IMR-90 (cell line): ENCODE measurements at regions not wholly inside any gene's neighbourhood (a gene's known extent, or its start where the extent isn't known, plus 50 kb on each side); places are given as distances from the start of the nearest gene placed in this dataset.

Experiments used
- ATAC-seq: fragments of 200-7000 bp; cut with Tn5 transposase; 2 replicates; pipeline ENCODE4 v1.9.1; 2020; ENCODE audit warnings: low read depth, mild to moderate bottlenecking, moderate library complexity
- BruUV-seq: library from RNA; stranded (reverse); fragments of 400-500 nt; replicated peaks from 2 replicates; lab custom pipeline; 2021; lab: Mats Ljungman, UMichigan
- CTCF ChIA-PET: fragments of 300-600 bp; formaldehyde crosslinking; extraction: SDS; loops from one replicate; lab custom pipeline; 2021; ENCODE audit warnings: antibody characterized with exemption; lab: Yijun Ruan, JAX
- POLR2A ChIA-PET: fragments of 300-600 bp; sonication (Branson Sonifier 250); formaldehyde crosslinking; loops from one replicate; lab custom pipeline; 2022; ENCODE audit warnings: antibody characterized with exemption; ENCODE audit not compliant: unreplicated experiment; lab: Charles Lee
- DNase-seq: peaks from one replicate; pipeline ENCODE4 v3.0.0; 2013
- H2AFZ ChIP-seq: replicated peaks from 2 replicates; pipeline ENCODE3; 2013; ENCODE audit warnings: low read length, mild to moderate bottlenecking; ENCODE audit not compliant: poor library complexity
- H2AK5ac ChIP-seq: 2 replicates; pipeline ENCODE4 v1.6.1; 2013; ENCODE audit warnings: low read depth, low read length, inconsistent platforms
- H2AK9ac ChIP-seq: replicated peaks from 2 replicates; pipeline ENCODE3; 2013; ENCODE audit warnings: mild to moderate bottlenecking, low read depth, low read length, moderate library complexity; ENCODE audit not compliant: poor library complexity
- H2BK120ac ChIP-seq: 2 replicates; pipeline ENCODE4 v1.6.1; 2013; ENCODE audit warnings: low read depth, low read length, inconsistent platforms
- H2BK15ac ChIP-seq: 3 replicates; pipeline ENCODE4 v1.6.1; 2013; ENCODE audit warnings: low read depth, low read length, inconsistent platforms
- H2BK20ac ChIP-seq: 2 replicates; pipeline ENCODE4 v1.6.1; 2013; ENCODE audit warnings: low read depth, mild to moderate bottlenecking, inconsistent platforms, low read length, moderate library complexity
- H2BK5ac ChIP-seq: 2 replicates; pipeline ENCODE4 v1.6.1; 2013; ENCODE audit warnings: mild to moderate bottlenecking, low read depth, low read length, inconsistent platforms; ENCODE audit not compliant: poor library complexity, severe bottlenecking
- H3K14ac ChIP-seq: replicated peaks from 2 replicates; pipeline ENCODE4 v1.6.1; 2013; ENCODE audit warnings: low read depth, low read length, inconsistent platforms
- H3K18ac ChIP-seq: 2 replicates; pipeline ENCODE4 v1.6.1; 2013; ENCODE audit warnings: low read depth, low read length, control low read depth
- H3K23ac ChIP-seq: 2 replicates; pipeline ENCODE4 v1.6.1; 2013; ENCODE audit warnings: low read depth, low read length, inconsistent platforms
- H3K27ac ChIP-seq: 2 replicates; pipeline ENCODE4 v1.5.1; 2013; ENCODE audit warnings: mild to moderate bottlenecking, control low read depth, low read length; ENCODE audit not compliant: insufficient read depth
- H3K27me3 ChIP-seq: 2 replicates; pipeline ENCODE4 v1.6.1; 2013; ENCODE audit warnings: low read length; ENCODE audit not compliant: control insufficient read depth, insufficient read depth
- H3K36me3 ChIP-seq: 2 replicates; pipeline ENCODE4 v1.6.1; 2013; ENCODE audit warnings: low read length, mixed read lengths; ENCODE audit not compliant: control insufficient read depth, insufficient read depth
- H3K4ac ChIP-seq: 2 replicates; pipeline ENCODE4 v1.6.1; 2013; ENCODE audit warnings: low read depth, low read length, inconsistent platforms
- H3K4me1 ChIP-seq: 2 replicates; pipeline ENCODE4 v1.6.1; 2013; ENCODE audit warnings: low read length, mixed read lengths; ENCODE audit not compliant: control insufficient read depth, insufficient read depth
- H3K4me2 ChIP-seq: 2 replicates; pipeline ENCODE4 v1.6.1; 2013; ENCODE audit warnings: low read depth, mild to moderate bottlenecking, control low read depth, low read length, moderate library complexity
- H3K4me3 ChIP-seq: 2 replicates; pipeline ENCODE4 v1.5.1; 2013; ENCODE audit warnings: low read depth, mild to moderate bottlenecking, control low read depth, low read length, moderate library complexity; ENCODE audit not compliant: insufficient read depth
- H3K56ac ChIP-seq: 2 replicates; pipeline ENCODE4 v1.6.1; 2013; ENCODE audit warnings: low read length, inconsistent platforms; ENCODE audit not compliant: insufficient read depth; ENCODE audit errors: extremely low read depth
- H3K79me1 ChIP-seq, 2 experiments: 2 replicates each; pipeline ENCODE4 v1.6.1; 2013; ENCODE audit warnings: low read length in 2 of 2, inconsistent platforms in 1 of 2, low read depth in 1 of 2
- H3K9ac ChIP-seq: 2 replicates; pipeline ENCODE4 v1.6.1; 2013; ENCODE audit warnings: low read depth, low read length, control low read depth
- H3K9me1 ChIP-seq: 2 replicates; pipeline ENCODE4 v1.6.1; 2013; ENCODE audit warnings: low read length, inconsistent platforms; ENCODE audit not compliant: insufficient read depth
- H3K9me3 ChIP-seq: 2 replicates; pipeline ENCODE4 v1.6.1; 2013; ENCODE audit warnings: low read length; ENCODE audit not compliant: control insufficient read depth, insufficient read depth
- H4K20me1 ChIP-seq: 2 replicates; pipeline ENCODE4 v1.6.1; 2013; ENCODE audit warnings: low read length, inconsistent platforms; ENCODE audit not compliant: insufficient read depth
- H4K5ac ChIP-seq: 2 replicates; pipeline ENCODE4 v1.6.1; 2013; ENCODE audit warnings: mild to moderate bottlenecking, low read depth, low read length, control low read depth
- H4K8ac ChIP-seq, 2 experiments: 2 replicates each; pipeline ENCODE4 v1.6.1; 2013; ENCODE audit warnings: low read depth in 2 of 2, low read length in 2 of 2, control low read depth in 1 of 2, inconsistent platforms in 1 of 2
- H4K91ac ChIP-seq: 2 replicates; pipeline ENCODE4 v1.6.1; 2013; ENCODE audit warnings: low read depth, low read length, inconsistent platforms; ENCODE audit not compliant: insufficient read depth
- CHD1 ChIP-seq: IDR thresholded peaks from 2 replicates; pipeline ENCODE4 v1.6.1; 2012; ENCODE audit warnings: low read depth, low read length, improper control_type of control experiment
- FOS ChIP-seq: fragments of 150-350 bp; IDR thresholded peaks from 2 replicates; pipeline ENCODE4 v1.6.1; 2016; ENCODE audit warnings: low read depth, low read length
- MAFK ChIP-seq: IDR thresholded peaks from 2 replicates; pipeline ENCODE4 v1.6.1; 2012; ENCODE audit warnings: low read depth, low read length, improper control_type of control experiment
- MXI1 ChIP-seq: IDR thresholded peaks from 2 replicates; pipeline ENCODE4 v1.6.1; 2012; ENCODE audit warnings: low read depth, mild to moderate bottlenecking, low read length, moderate library complexity, borderline replicate concordance
- NFE2L2 ChIP-seq: fragments of 150-350 bp; IDR thresholded peaks from 2 replicates; pipeline ENCODE4 v1.6.1; 2016; ENCODE audit warnings: low read depth, mild to moderate bottlenecking, low read length
- POLR2A ChIP-seq: IDR thresholded peaks from 2 replicates; pipeline ENCODE4 v1.6.1; 2012; ENCODE audit warnings: mild to moderate bottlenecking, low read depth, low read length
- RAD21 ChIP-seq: IDR thresholded peaks from 2 replicates; pipeline ENCODE4 v1.6.1; 2012; ENCODE audit warnings: low read length, improper control_type of control experiment
- RFX5 ChIP-seq: IDR thresholded peaks from 2 replicates; pipeline ENCODE4 v1.8.0; 2012; ENCODE audit warnings: low read depth, mild to moderate bottlenecking, low read length, moderate library complexity
- WGBS, 2 experiments: methylation state at CpG; one replicate each; pipeline versions ENCODE4 v1.1.5 to v1.1.7; 2013; ENCODE audit warnings: missing lambda C conversion rate in 2 of 2; ENCODE audit not compliant: insufficient read length in 1 of 2; ENCODE audit errors: extremely low coverage in 2 of 2; 5-methylcytosine and 5-hydroxymethylcytosine counted together
- dilution Hi-C: fragments of 300-500 bp; cut with HindIII; formaldehyde crosslinking; loops from one replicate; pipeline ENCODE4 v1.14.3; 2018; ENCODE audit warnings: low sequenced_read_pairs; ENCODE audit not compliant: unreplicated experiment
- in situ Hi-C: fragments of 300-500 bp; cut with MboI; formaldehyde crosslinking; loops from 3 replicates; pipeline ENCODE4 v1.14.3; 2019; ENCODE audit warnings: low sequenced_read_pairs, inconsistent platforms, mixed read lengths
- intact Hi-C: fragments of 100-400 bp; cut with micrococcal nuclease; formaldehyde crosslinking; loops from 2 replicates; pipeline ENCODE4 v1.10.0; 2022
- TF ChIP-seq, protein P1 (sequence below): fragments of 150-350 bp; IDR thresholded peaks from 2 replicates; pipeline ENCODE4 v1.6.1; 2017; ENCODE audit warnings: mild to moderate bottlenecking, antibody characterized with exemption, low read length, low read depth
- TF ChIP-seq, protein P2 (sequence below): conservative IDR thresholded peaks from 2 replicates; pipeline ENCODE4 v1.5.1; 2012; ENCODE audit warnings: mild to moderate bottlenecking, low read depth, low read length, improper control_type of control experiment
- TF ChIP-seq, protein P3 (sequence below): fragments of 150-350 bp; IDR thresholded peaks from 2 replicates; pipeline ENCODE4 v1.6.1; 2016; ENCODE audit warnings: low read depth, mild to moderate bottlenecking, low read length, moderate library complexity, borderline replicate concordance

DNA sequence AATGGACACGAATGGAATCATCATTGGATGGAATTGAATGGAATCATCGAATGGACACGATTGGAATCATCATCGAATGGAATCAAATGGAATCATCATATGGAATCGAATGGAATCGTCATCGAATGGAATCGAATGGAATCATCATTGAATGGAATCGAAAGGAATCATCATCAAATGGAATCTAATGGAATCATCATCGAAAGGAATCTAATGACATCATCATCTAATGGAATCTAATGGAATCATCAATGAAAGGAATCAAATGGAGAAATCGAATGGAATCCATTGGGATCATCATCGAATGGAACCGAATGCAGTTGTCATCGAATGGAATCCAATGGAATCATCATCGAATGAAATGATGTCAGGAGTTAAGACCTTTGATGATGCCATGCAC is 154.9 kb downstream of the SHCBP1 start:
- Histone ChIP-seq H3K14ac (no peak overlapping the region), H3K4me1 (no peaks in the 10 kb centered on the region), H4K5ac (no peak overlapping the region), H3K79me1 (no peaks in the 10 kb centered on the region), H3K27me3 (no peaks in the 10 kb centered on the region), H2BK20ac (no peak overlapping the region), H3K23ac (no peak overlapping the region), H3K9ac (no peak overlapping the region), H3K36me3 (no peaks in the 10 kb centered on the region), H4K20me1 (no peaks in the 10 kb centered on the region), H3K4me3 (no peak overlapping the region), H3K4me2 (no peak overlapping the region), H3K27ac (no peak overlapping the region), H4K91ac (no peak overlapping the region), H3K9me3 (peaks cover 2% of the 10 kb centered on the region; the same call in 1 of the 2 replicates), H3K9me1 (no peaks in the 10 kb centered on the region), H2AFZ (no peak overlapping the region), H2AK9ac (no peak overlapping the region), H3K4ac (no peak overlapping the region), H2BK15ac (no peak overlapping the region), H3K56ac (no peak overlapping the region), H4K8ac (no peak overlapping the region), H2BK5ac (no peak overlapping the region), H2AK5ac (no peak overlapping the region), H3K18ac (no peak overlapping the region), H2BK120ac (no peak overlapping the region)
- POLR2A ChIA-PET = no interaction called here
- DNase-seq (no peak), ATAC-seq (no peak)
- TF ChIP-seq, protein P1, sequence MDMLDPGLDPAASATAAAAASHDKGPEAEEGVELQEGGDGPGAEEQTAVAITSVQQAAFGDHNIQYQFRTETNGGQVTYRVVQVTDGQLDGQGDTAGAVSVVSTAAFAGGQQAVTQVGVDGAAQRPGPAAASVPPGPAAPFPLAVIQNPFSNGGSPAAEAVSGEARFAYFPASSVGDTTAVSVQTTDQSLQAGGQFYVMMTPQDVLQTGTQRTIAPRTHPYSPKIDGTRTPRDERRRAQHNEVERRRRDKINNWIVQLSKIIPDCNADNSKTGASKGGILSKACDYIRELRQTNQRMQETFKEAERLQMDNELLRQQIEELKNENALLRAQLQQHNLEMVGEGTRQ = no peak
- TF ChIP-seq CHD1 = no peak
- TF ChIP-seq POLR2A = no peak
- TF ChIP-seq, protein P2, sequence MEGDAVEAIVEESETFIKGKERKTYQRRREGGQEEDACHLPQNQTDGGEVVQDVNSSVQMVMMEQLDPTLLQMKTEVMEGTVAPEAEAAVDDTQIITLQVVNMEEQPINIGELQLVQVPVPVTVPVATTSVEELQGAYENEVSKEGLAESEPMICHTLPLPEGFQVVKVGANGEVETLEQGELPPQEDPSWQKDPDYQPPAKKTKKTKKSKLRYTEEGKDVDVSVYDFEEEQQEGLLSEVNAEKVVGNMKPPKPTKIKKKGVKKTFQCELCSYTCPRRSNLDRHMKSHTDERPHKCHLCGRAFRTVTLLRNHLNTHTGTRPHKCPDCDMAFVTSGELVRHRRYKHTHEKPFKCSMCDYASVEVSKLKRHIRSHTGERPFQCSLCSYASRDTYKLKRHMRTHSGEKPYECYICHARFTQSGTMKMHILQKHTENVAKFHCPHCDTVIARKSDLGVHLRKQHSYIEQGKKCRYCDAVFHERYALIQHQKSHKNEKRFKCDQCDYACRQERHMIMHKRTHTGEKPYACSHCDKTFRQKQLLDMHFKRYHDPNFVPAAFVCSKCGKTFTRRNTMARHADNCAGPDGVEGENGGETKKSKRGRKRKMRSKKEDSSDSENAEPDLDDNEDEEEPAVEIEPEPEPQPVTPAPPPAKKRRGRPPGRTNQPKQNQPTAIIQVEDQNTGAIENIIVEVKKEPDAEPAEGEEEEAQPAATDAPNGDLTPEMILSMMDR = no peak
- no peak for TF ChIP-seq MAFK
- TF ChIP-seq FOS = no peak
- no peak for TF ChIP-seq MXI1
- no peak for TF ChIP-seq NFE2L2
- TF ChIP-seq RAD21 = no peak
- TF ChIP-seq, protein P3, sequence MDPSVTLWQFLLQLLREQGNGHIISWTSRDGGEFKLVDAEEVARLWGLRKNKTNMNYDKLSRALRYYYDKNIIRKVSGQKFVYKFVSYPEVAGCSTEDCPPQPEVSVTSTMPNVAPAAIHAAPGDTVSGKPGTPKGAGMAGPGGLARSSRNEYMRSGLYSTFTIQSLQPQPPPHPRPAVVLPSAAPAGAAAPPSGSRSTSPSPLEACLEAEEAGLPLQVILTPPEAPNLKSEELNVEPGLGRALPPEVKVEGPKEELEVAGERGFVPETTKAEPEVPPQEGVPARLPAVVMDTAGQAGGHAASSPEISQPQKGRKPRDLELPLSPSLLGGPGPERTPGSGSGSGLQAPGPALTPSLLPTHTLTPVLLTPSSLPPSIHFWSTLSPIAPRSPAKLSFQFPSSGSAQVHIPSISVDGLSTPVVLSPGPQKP = no peak
- no peak for TF ChIP-seq RFX5
- no TSS peak for BruUV-seq
- CTCF ChIA-PET = no interaction called here
- dilution Hi-C loops = no loop called here
- intact Hi-C loops = no loop called here
- 22% methylated on average over 5 of the region's 15 CpGs; no CpG with 5 or more reads in 1 of the 2 experiments for WGBS, 2 experiments
- in situ Hi-C loops = no loop called here
